NCI-H446 (cell line): ENCODE measurements at regions not wholly inside any gene's neighbourhood (a gene's known extent, or its start where the extent isn't known, plus 50 kb on each side); places are given as distances from the start of the nearest gene placed in this dataset.

Experiments
- DNase-seq, 2 experiments: peaks; one replicate each; lab custom pipeline; 2025; lab: John Stamatoyannopoulos, UW

DNA sequence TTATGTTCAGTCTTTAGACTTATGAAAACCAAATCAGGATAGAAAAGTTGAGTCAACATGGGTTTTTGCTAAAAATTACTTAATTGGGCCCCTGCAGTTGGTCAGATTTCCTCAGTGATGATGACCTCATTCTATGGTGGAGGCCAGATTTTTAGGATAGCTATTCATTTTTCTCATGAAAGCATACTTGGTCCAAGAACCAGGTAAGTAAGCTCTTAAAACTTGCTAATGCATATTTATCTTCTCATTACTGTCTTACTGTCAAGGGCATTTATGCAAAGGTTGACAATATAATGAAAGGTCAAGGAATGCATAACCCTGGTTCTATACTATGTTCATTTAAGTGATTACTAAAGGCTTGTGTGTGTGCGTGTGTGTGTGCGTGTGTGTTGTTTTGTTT is 650.6 kb downstream of the SATB2 start:
- no peak for DNase-seq

GRCh38 chr2:198795419-198795818 is 662.3 kb downstream of the SATB2 start:
- no peak for DNase-seq

- no peak for DNase-seq
Measured at GRCh38 chr2:198791623-198792022, 666.1 kb downstream of the SATB2 start.

DNA sequence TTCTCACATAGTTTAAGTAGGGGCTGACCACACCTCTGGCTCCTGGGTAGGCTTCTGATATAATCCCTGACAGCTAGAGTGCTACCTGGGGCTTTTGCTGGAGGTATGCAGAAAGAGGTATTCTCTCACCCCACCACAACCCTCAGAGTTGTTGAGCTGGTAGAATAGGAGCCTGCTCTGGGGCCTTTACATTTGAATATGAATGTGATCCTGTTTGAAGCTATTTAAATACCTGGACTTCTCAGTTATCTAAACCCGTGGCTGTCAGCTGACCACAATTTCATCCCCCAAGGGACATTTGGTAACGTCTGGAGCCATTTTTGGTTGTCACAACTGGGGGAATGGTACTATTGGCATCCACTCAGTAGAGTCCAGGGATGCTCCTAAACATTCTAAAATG is 669.1 kb downstream of the SATB2 start:
- no peak for DNase-seq

DNA sequence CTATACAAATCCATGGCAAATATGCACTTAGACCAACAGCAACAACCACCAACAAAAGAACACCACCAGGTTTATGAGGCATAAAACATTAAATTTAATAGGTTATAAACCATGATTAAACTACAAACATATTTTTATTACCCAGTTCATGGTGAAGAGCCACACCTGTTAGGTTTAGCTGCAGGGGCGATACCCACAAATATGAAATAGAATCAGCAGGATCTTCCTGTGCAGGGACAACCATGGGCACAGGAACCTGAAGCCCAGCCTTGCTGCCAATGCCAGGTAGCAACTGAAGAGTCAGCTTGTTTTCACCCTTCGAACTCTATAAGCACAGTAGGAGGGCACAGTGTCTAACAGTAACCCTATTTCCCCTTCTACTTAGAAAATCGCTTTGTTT is 675.0 kb downstream of the SATB2 start:
- DNase-seq = no peak

DNA sequence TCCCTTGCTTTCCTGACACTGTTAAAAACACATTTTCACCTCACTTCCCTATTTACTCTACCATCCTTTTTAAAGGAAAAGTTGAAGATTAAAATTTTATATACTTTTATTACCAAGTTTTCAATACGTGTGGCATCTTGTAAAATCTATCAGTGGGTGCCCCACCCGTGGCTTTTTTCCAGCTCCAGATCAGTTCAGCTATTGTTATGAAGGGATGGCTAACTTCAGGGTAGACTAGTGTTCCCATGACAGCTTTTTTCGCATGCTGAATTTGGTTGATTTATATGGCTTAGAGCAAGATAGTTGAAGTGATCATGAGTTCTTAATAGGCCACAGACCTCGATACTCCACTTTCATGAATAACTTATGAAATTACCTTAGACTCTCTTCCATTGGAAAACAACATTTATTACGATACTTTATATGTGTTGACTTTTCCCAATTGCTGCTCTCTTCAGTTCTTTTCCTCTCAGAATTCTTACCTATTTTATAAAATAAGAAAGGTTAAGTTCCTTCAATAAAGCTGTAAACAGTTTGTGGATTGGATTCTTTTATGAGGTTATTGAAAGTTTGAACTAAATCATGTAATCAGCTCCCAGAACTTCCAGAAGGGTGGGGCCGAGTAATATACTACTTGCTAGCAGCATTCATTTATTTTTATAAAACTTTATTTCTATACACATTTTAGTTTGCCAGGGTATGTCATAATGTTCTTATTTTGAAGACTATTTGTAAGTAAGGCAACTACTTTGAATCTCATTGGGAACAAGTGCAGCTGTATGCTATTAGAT is 680.9 kb downstream of the SATB2 start:
- DNase-seq = no peak

- no peak for DNase-seq
Measured at GRCh38 chr2:198775737-198776136, 682.0 kb downstream of the SATB2 start.

DNA sequence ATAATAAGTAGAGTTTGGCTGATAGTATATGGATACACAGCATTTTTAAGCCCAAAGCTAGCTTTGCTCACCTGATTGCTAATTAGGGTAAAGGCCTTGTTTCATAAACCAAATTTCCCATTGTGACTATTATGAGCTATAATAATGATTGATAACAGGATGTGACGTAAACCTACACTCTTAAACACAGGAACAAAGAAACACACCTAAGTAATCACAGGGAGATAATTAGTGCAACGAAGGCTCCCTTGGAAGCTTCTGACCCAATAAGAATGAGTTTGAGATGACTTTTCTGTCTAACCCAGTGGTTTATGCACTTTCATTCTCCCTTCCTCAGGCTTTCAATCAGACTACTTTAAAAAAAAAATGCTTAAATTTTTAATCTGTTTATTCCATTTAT is 683.2 kb downstream of the SATB2 start:
- no peak for DNase-seq

DNA sequence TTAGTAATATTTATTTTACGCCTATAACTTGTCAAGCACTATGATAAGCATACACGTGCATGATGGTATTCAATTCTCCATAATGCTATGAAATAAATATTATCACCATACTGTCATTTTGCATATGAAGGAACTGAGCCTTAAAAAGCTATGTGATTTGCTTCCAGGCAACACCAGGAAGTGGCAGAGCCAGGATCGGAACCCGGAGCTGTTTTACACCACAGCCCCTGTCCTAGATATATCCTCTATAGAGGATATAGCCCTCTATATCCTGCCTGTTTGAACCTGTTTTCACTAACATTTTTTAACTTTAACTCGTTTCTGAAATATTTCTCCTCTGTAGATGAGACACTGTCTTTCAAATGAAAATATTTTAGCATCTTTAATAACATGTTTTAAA is 690.0 kb downstream of the SATB2 start:
- DNase-seq = no peak

DNA sequence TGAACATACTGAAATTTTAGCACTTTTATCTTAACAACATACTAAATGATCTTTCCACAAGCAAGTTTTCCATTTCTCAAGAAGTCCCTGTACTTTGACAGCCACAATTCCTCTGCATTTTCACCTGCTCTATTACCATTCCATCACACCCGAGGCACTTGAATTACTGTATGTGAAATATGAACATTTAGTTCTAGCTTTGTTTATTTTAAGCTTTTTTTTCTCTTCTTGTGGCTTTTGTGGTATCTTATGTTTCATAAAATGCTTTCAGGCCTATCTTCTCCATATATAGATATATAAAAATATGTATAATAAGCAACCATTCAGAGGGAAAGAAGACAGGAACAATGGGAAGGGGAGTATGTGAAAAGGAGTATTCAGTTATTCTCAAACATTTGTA is 693.9 kb downstream of the SATB2 start:
- DNase-seq = no peak

- no peak for DNase-seq
Measured at GRCh38 chr2:198762441-198762840, 695.3 kb downstream of the SATB2 start.

DNA sequence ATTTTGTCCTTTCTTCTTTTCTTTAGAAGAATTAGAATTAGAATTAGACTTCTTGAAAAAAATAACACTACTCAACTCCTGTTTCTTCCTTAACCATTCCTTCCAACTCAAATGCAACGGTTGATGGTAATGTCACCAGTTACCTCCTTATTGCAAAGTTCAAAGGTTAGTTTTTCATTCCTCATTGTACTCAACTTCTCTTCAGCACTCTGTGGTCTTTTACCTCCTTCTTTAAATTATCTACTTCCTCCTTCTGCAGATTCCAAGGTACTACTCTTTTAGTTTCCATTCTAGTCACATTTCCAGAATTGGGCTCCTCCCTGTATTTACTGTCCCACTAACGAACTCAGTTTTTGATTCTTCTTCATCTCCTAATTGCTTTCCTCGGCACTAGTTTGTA is 700.7 kb downstream of the SATB2 start:
- no peak for DNase-seq

GRCh38 chr2:198756166-198756565 is 701.6 kb downstream of the SATB2 start:
- DNase-seq = no peak

- DNase-seq = no peak
Measured at GRCh38 chr2:198753101-198753500, 704.6 kb downstream of the SATB2 start.

DNA sequence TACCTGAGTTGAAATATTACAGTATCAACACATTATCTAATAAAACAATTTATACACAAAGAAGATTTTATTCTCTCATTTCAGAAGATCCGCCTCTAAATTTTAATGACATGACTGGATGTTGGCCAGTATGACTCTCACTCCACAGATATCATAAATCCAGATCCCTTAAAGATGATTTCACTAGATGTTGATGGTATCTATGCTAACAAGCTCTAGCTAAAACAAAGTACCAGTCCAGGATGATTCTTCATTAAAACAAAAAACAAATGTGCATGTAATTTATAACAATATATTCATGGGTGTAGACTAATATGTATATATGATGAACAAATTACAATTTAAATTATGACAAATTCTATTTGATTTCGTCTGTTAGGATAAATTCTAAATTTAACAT is 708.4 kb downstream of the SATB2 start:
- DNase-seq = no peak

GRCh38 chr2:198731842-198732399 is 725.8 kb downstream of the SATB2 start:
- no peak for DNase-seq

- DNase-seq = no peak
Measured at GRCh38 chr2:198720266-198720665, 737.5 kb downstream of the SATB2 start.

- no peak for DNase-seq
Measured at GRCh38 chr2:198717451-198717850, 740.3 kb downstream of the SATB2 start.

- DNase-seq = no peak
Measured at GRCh38 chr2:198715302-198715835, 742.4 kb downstream of the SATB2 start.

GRCh38 chr2:198712485-198712884 is 745.3 kb downstream of the SATB2 start:
- no peak for DNase-seq

DNA sequence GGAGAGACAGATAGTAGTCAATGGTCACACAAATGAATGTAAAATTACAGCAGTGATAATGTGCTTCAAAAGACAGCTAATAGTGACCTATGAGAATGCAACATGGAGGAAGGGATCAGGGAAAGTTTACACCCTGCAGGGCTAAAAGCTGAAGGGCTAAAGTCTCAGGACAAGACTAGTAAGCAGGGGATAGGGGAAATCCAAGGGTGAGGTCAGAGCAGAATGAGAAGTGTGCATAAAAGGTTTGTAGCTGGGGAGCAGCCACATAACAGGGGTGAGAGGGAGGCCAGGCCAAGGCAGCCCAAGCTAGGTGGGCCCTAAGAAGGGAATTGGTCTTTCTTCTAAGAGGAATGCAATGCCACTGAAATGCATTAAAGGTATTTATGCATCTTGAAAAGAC is 746.3 kb downstream of the SATB2 start:
- DNase-seq = no peak

DNA sequence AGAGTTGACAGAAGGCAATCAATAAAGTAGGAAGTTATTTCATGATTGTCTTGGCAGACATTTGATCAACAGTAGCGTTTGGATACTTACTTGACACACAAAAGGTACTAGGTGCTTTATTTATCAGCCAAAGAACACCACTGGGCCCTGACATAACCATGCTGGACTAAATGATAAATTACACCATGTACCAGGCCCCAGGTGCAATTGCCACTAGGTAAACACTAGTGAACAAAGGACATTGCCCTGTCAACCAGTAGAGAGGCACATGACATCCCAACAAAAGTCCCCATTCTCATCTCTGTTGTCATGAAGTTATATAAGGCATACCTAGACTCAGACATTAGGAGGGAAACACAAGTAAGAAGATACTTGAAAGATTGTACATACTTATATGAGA is 747.2 kb downstream of the SATB2 start:
- no peak for DNase-seq

DNA sequence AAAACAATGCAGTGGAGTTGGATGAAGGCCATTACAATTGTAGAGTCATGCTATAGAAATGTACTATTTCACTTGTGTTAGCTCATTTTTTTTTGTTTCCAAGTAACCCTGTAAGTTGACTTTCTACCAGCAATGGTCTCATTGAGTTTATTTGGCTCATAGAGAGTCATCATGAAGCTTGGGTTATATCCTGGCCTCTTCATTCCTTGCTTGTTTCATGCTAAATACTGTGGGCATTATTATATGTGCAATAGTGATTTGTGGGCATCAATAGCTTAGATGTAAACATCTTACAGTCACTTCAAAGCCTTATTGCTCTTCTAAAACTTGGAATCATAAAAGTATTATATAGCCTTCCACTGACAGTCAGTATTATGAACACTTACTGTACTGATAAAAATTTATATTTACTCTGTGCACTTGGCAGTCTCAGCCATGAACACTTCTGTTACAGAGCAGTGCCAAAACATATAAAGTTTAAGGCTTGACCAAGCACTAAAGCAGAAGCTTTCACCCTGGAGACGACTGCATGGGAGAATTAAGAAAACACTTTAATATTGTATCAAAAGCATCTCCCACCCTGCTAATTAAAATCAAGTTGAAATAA is 751.2 kb downstream of the SATB2 start:
- DNase-seq = no peak
